Esophagus squamous epithelium (tissue), 4 donors: ENCODE measurements at regions not wholly inside any gene's neighbourhood (a gene's known extent, or its start where the extent isn't known, plus 50 kb on each side); places are given as distances from the start of the nearest gene placed in this dataset.

Source experiments
- CTCF ChIP-seq, 6 experiments: fragments of 450-650 bp in 4 of 6; fragments of 200-600 bp in 2 of 6; sonication (generic) in 2 of 6; IDR thresholded peaks; one replicate each; pipeline ENCODE4 v1.5.1; 2016 to 2019; ENCODE audit warnings: antibody characterized with exemption in 6 of 6, mild to moderate bottlenecking in 4 of 6, moderate library complexity in 4 of 6
- POLR2A ChIP-seq, 4 donors: fragments of 450-650 bp; IDR thresholded peaks; one replicate each; pipeline ENCODE4 v1.6.1; 2017; ENCODE audit warnings: antibody characterized with exemption in 4 of 4, mild to moderate bottlenecking in 4 of 4, moderate library complexity in 3 of 4

- TF ChIP-seq POLR2A (IDR thresholded peaks at IDR 0.05) (no peak), CTCF (IDR thresholded peaks at IDR 0.05) (no peak)
Measured at GRCh38 chr12:76943008-76943407, 64.2 kb upstream of the CSRP2 start.
